Transverse colon (tissue), 4 donors: ENCODE measurements at regions not wholly inside any gene's neighbourhood (a gene's known extent, or its start where the extent isn't known, plus 50 kb on each side); places are given as distances from the start of the nearest gene placed in this dataset.
"Not testable (repeated sequence)": the region's sequence is repeated elsewhere in the genome, so short reads cannot be mapped to it uniquely, and the experiment has no call there.

Experiments
- DNase-seq: peaks from one replicate; pipeline ENCODE4 v3.0.0-alpha.2; 2019
- H3K27ac ChIP-seq, 4 donors: fragments of 200-600 bp; sonication (generic); 2 replicates each; pipeline ENCODE4 v1.5.1; 2016 to 2018; ENCODE audit warnings: inconsistent platforms in 4 of 4
- H3K27me3 ChIP-seq: fragments of 200-600 bp; sonication (generic); 2 replicates; pipeline ENCODE4 v1.5.1; 2017; ENCODE audit warnings: inconsistent platforms
- H3K36me3 ChIP-seq, 4 donors: fragments of 200-600 bp; sonication (generic); 2 replicates each; pipeline ENCODE4 v1.5.1; 2017 to 2019; ENCODE audit warnings: inconsistent platforms in 4 of 4
- H3K4me1 ChIP-seq, 4 donors: fragments of 200-600 bp; sonication (generic); 2 replicates each; pipeline ENCODE4 v1.5.1; 2017 to 2020; ENCODE audit warnings: inconsistent platforms in 4 of 4
- H3K4me3 ChIP-seq, 4 donors: fragments of 200-600 bp; sonication (generic); 1 replicate in 1 of 4; 2 replicates in 3 of 4; pipeline versions ENCODE4 v1.5.1 to v1.6.1; 2017 to 2019; ENCODE audit warnings: inconsistent platforms in 4 of 4
- H3K9me3 ChIP-seq, 2 donors: fragments of 200-600 bp; sonication (generic); 2 replicates each; pipeline ENCODE4 v1.5.1; 2017 to 2019; ENCODE audit warnings: inconsistent platforms in 2 of 2
- EP300 ChIP-seq: sonication (generic); formaldehyde crosslinking; IDR thresholded peaks from one replicate; pipeline ENCODE4 v1.6.1; 2017; ENCODE audit warnings: antibody characterized with exemption, low read depth
- POLR2A ChIP-seq: fragments of 450-650 bp; IDR thresholded peaks from one replicate; pipeline ENCODE4 v1.6.1; 2016; ENCODE audit warnings: antibody characterized with exemption, mild to moderate bottlenecking, moderate library complexity
- POLR2AphosphoS5 ChIP-seq, 3 donors: sonication (generic); formaldehyde crosslinking; IDR thresholded peaks; one replicate each; pipeline ENCODE4 v1.6.1; 2016; ENCODE audit warnings: antibody characterized with exemption in 3 of 3
- WGBS, 2 donors: methylation state at CpG; one replicate each; pipeline ENCODE4 v1.1.5; 2018; ENCODE audit warnings: low coverage in 1 of 2; 5-methylcytosine and 5-hydroxymethylcytosine counted together
- in situ Hi-C, 4 donors: fragments of 200-750 bp; cut with MboI; loops; one replicate each; pipeline versions ENCODE4 v1.15.0 to v1.15.1; 2017; ENCODE audit warnings: low sequenced_read_pairs in 3 of 4, low pct_ligation_motif_present in 1 of 4, low pct_unique_long_range_greater_than_20kb in 1 of 4
- intact Hi-C: fragments of 100-400 bp; cut with DNase I; formaldehyde crosslinking; loops from one replicate; pipeline ENCODE4 v1.15.1; 2023; ENCODE audit warnings: low total_unique reads
- TF ChIP-seq, protein P1 (sequence below), 5 experiments: fragments of 200-600 bp in 3 of 5; fragments of 450-650 bp in 2 of 5; sonication (generic) in 3 of 5; IDR thresholded peaks; 1 replicate in 2 of 5; 2 replicates in 3 of 5; pipeline ENCODE4 v1.5.1; 2016 to 2017; ENCODE audit warnings: antibody characterized with exemption in 5 of 5, inconsistent platforms in 3 of 5, mild to moderate bottlenecking in 2 of 5, moderate library complexity in 1 of 5

DNA sequence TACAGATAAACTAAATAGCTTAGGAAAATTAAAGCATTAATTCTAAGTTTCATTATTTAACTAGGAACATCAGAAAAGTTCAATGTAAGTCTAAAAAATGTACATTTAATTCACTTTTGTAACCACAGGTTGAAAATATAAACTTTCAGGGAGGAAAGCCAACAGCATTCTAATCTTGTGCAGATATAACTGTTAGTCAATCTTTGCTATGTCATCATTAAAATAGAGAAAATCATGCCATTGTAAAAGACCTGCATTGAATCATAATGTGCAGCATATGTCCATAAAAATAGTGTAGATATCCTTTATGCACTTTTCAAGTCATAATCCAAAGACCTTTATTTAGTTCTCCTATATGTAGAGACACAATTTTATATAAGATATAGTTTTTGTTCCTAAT lies 207.3 kb downstream of the ALG10B start:
- no peak for TF ChIP-seq EP300
- TF ChIP-seq POLR2AphosphoS5 (IDR thresholded peaks at IDR 0.05): no peak
- TF ChIP-seq, protein P1, sequence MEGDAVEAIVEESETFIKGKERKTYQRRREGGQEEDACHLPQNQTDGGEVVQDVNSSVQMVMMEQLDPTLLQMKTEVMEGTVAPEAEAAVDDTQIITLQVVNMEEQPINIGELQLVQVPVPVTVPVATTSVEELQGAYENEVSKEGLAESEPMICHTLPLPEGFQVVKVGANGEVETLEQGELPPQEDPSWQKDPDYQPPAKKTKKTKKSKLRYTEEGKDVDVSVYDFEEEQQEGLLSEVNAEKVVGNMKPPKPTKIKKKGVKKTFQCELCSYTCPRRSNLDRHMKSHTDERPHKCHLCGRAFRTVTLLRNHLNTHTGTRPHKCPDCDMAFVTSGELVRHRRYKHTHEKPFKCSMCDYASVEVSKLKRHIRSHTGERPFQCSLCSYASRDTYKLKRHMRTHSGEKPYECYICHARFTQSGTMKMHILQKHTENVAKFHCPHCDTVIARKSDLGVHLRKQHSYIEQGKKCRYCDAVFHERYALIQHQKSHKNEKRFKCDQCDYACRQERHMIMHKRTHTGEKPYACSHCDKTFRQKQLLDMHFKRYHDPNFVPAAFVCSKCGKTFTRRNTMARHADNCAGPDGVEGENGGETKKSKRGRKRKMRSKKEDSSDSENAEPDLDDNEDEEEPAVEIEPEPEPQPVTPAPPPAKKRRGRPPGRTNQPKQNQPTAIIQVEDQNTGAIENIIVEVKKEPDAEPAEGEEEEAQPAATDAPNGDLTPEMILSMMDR (IDR thresholded peaks at IDR 0.05): no peak
- TF ChIP-seq POLR2A: no peak
- H3K9me3 ChIP-seq: no peaks in the 10 kb centered on the region
- no peak overlapping the region for H3K4me3 ChIP-seq
- H3K36me3 ChIP-seq: no peaks in the 10 kb centered on the region
- no peak for DNase-seq
- intact Hi-C loops: no loop called here
- in situ Hi-C loops: no loop called here
- no peaks in the 10 kb centered on the region for H3K27me3 ChIP-seq
- H3K4me1 ChIP-seq: no peaks in the 10 kb centered on the region
- no peak overlapping the region for H3K27ac ChIP-seq

DNA sequence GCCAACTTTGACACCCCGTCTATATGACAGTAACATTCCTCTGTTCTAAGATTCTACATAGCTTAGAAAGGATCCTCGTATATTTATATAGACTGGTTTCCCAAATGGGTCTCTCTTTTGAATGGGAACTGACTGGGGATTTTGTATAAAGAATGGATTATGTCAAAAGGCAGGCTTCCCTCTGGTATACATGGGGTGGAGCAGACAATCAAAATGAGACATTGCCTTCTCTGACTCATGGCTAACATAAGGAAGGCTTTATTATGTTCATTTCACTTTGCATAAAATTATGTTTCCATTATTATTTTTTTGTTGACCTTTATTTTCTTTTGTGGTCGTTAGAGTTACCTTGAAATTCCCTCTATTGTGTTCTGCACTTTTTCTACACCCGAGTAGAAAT lies 211.1 kb downstream of the ALG10B start:
- no peaks in the 10 kb centered on the region for H3K27me3 ChIP-seq
- H3K4me3 ChIP-seq: no peak overlapping the region
- H3K9me3 ChIP-seq: no peaks in the 10 kb centered on the region
- DNase-seq: no peak
- no peaks in the 10 kb centered on the region for H3K36me3 ChIP-seq
- in situ Hi-C loops (no loop called here), intact Hi-C loops (no loop called here)
- no peaks in the 10 kb centered on the region for H3K4me1 ChIP-seq
- TF ChIP-seq POLR2A: no peak
- TF ChIP-seq, protein P1 (IDR thresholded peaks at IDR 0.05): no peak
- TF ChIP-seq EP300: no peak
- TF ChIP-seq POLR2AphosphoS5 (IDR thresholded peaks at IDR 0.05): no peak
- 57 to 62% methylated on average over 4 of the region's 4 CpGs for WGBS, 2 donors
- H3K27ac ChIP-seq: no peak overlapping the region

DNA sequence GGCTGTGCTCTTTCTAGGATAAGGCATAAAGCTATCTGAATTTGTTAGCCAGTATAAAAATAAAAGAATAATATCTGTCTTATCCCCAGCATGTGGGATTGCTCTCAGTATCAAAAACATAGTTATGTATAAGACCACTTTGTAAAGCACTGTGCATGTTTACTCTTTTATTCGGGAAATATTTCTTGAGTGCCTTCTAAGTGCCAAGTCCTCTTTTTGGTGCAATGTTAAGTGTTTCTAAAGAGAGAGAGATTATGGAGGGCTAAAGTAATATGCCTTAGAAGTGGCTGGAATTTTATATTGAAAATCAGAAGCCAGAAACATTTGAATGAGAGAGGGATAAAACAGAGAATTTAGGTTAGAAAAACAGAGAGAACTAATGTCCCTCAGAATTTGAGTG lies 212.0 kb downstream of the ALG10B start:
- DNase-seq: no peak
- H3K27me3 ChIP-seq: no peaks in the 10 kb centered on the region
- in situ Hi-C loops: no loop called here
- no peaks in the 10 kb centered on the region for H3K9me3 ChIP-seq
- no peak overlapping the region for H3K27ac ChIP-seq
- H3K4me1 ChIP-seq: no peaks in the 10 kb centered on the region
- TF ChIP-seq, protein P1 (IDR thresholded peaks at IDR 0.05): no peak
- TF ChIP-seq POLR2A: no peak
- no peak for TF ChIP-seq EP300
- no peak for TF ChIP-seq POLR2AphosphoS5 (IDR thresholded peaks at IDR 0.05)
- WGBS, 2 donors: 60 to 64% methylated on average over 1 of the region's 1 CpG
- no peaks in the 10 kb centered on the region for H3K36me3 ChIP-seq
- H3K4me3 ChIP-seq: no peak overlapping the region
- intact Hi-C loops: no loop called here

DNA sequence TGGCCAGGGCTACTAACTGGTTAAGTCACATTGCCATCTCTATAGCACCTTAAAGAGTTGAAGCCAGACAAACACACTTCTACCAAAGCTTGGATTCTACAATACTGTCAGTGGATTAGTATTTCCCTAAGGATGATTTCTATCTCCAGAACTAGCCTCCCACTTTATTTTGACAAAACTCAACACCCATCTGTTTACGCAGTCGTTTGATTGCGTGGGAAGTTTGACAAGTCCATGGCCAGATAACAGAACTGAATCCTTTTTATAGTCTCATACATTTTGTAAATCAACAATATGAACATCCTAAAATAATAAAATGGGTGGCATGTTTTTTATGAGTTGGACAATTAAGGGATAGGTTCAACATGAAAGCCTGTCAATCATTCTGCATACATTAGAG lies 212.7 kb downstream of the ALG10B start:
- H3K4me1 ChIP-seq, intact Hi-C loops, H3K36me3 ChIP-seq, H3K9me3 ChIP-seq, H3K27ac ChIP-seq, in situ Hi-C loops, H3K27me3 ChIP-seq, DNase-seq, H3K4me3 ChIP-seq: not testable (repeated sequence)
- 51 to 77% methylated on average over 3 of the region's 3 CpGs for WGBS, 2 donors

DNA sequence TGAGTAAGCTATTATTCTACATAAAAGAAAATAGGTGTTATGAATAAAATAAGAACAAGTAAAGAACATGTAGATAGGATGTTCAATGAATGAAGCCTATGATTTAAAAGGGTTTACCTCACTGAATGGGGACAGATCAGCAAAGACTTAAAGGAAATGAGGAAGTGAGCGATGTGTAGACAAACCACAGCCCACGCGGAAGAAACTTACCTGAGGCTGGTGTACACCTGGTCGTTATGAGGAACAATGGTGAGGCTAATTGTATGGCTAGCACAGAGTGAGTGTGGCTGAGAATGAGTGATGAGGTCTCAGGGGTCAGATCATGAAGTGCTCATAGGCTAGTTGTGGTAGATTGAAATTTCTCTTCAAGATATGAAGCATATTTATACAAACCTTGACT lies 221.7 kb downstream of the ALG10B start:
- intact Hi-C loops (no loop called here), in situ Hi-C loops (no loop called here)
- Histone ChIP-seq H3K36me3 (no peaks in the 10 kb centered on the region), H3K4me3 (no peak overlapping the region), H3K4me1 (no peaks in the 10 kb centered on the region), H3K9me3 (no peaks in the 10 kb centered on the region), H3K27ac (no peak overlapping the region), H3K27me3 (no peaks in the 10 kb centered on the region)
- no peak for DNase-seq
- WGBS, 2 donors: 58 to 67% methylated on average over 3 to 4 of the region's 4 CpGs
- TF ChIP-seq POLR2AphosphoS5 (IDR thresholded peaks at IDR 0.05): no peak
- TF ChIP-seq, protein P1 (IDR thresholded peaks at IDR 0.05): no peak
- no peak for TF ChIP-seq EP300
- no peak for TF ChIP-seq POLR2A
